Muscle layer of duodenum (tissue), 2 donors: ENCODE measurements at regions not wholly inside any gene's neighbourhood (a gene's known extent, or its start where the extent isn't known, plus 50 kb on each side); places are given as distances from the start of the nearest gene placed in this dataset.
"Not testable (repeated sequence)": the region's sequence is repeated elsewhere in the genome, so short reads cannot be mapped to it uniquely, and the experiment has no call there.

Experiments used
- H3K27ac ChIP-seq: one replicate; pipeline ENCODE4 v1.7.0; 2013; ENCODE audit warnings: mild to moderate bottlenecking, low read length
- H3K27me3 ChIP-seq: one replicate; pipeline ENCODE4 v1.7.0; 2013; ENCODE audit warnings: low read depth, mild to moderate bottlenecking, control low read depth, low read length
- H3K36me3 ChIP-seq, 2 donors: one replicate each; pipeline ENCODE4 v1.7.0; 2013; ENCODE audit warnings: low read length in 2 of 2, control low read depth in 1 of 2, mild to moderate bottlenecking in 1 of 2; ENCODE audit not compliant: insufficient read depth in 2 of 2, control insufficient read depth in 1 of 2
- H3K4me1 ChIP-seq, 2 donors: one replicate each; pipeline ENCODE4 v1.7.0; 2013; ENCODE audit warnings: low read length in 2 of 2, mild to moderate bottlenecking in 2 of 2, control low read depth in 1 of 2, moderate library complexity in 1 of 2; ENCODE audit not compliant: insufficient read depth in 2 of 2, control insufficient read depth in 1 of 2
- H3K4me3 ChIP-seq, 2 donors: one replicate each; pipeline ENCODE4 v1.7.0; 2013; ENCODE audit warnings: low read length in 2 of 2, low read depth in 1 of 2, mild to moderate bottlenecking in 1 of 2
- H3K9me3 ChIP-seq, 2 donors: one replicate each; pipeline ENCODE4 v1.7.0; 2013; ENCODE audit warnings: low read length in 2 of 2, control low read depth in 1 of 2, mild to moderate bottlenecking in 1 of 2; ENCODE audit not compliant: control insufficient read depth in 1 of 2
- donor health status: healthy.

- no peak overlapping the region for H3K27ac ChIP-seq
- no peaks in the 10 kb centered on the region for H3K4me1 ChIP-seq
- no peaks in the 10 kb centered on the region for H3K9me3 ChIP-seq
- no peaks in the 10 kb centered on the region for H3K36me3 ChIP-seq
- H3K4me3 ChIP-seq = no peak overlapping the region
- H3K27me3 ChIP-seq = no peaks in the 10 kb centered on the region
Observed at GRCh38 chr2:45102579-45103117, 93.4 kb upstream of the SIX2 start.

- no peak overlapping the region for H3K4me3 ChIP-seq
- H3K9me3 ChIP-seq = no peaks in the 10 kb centered on the region
- H3K27me3 ChIP-seq = no peaks in the 10 kb centered on the region
- H3K4me1 ChIP-seq = no peaks in the 10 kb centered on the region
- no peaks in the 10 kb centered on the region for H3K36me3 ChIP-seq
- no peak overlapping the region for H3K27ac ChIP-seq
Observed at GRCh38 chr2:45102141-45102540, 92.9 kb upstream of the SIX2 start.

GRCh38 chr2:45096996-45097395 is 87.7 kb upstream of the SIX2 start:
- Histone ChIP-seq H3K9me3 (no peaks in the 10 kb centered on the region), H3K4me3 (no peak overlapping the region), H3K27me3 (no peaks in the 10 kb centered on the region), H3K36me3 (no peaks in the 10 kb centered on the region), H3K27ac (no peak overlapping the region), H3K4me1 (no peaks in the 10 kb centered on the region)

- H3K4me1 ChIP-seq, H3K4me3 ChIP-seq, H3K27me3 ChIP-seq, H3K36me3 ChIP-seq, H3K27ac ChIP-seq, H3K9me3 ChIP-seq: not testable (repeated sequence)
Observed at GRCh38 chr2:45096038-45096437, 86.8 kb upstream of the SIX2 start.

GRCh38 chr2:45093663-45094062 is 84.4 kb upstream of the SIX2 start:
- no peaks in the 10 kb centered on the region for H3K9me3 ChIP-seq
- no peaks in the 10 kb centered on the region for H3K27me3 ChIP-seq
- H3K27ac ChIP-seq = no peak overlapping the region
- H3K4me1 ChIP-seq = no peaks in the 10 kb centered on the region
- H3K36me3 ChIP-seq = no peaks in the 10 kb centered on the region
- no peak overlapping the region for H3K4me3 ChIP-seq

GRCh38 chr2:45093181-45093580 is 83.9 kb upstream of the SIX2 start:
- no peaks in the 10 kb centered on the region for H3K27me3 ChIP-seq
- no peak overlapping the region for H3K27ac ChIP-seq
- H3K9me3 ChIP-seq = no peaks in the 10 kb centered on the region

GRCh38 chr2:45089554-45090261 is 80.5 kb upstream of the SIX2 start:
- no peak overlapping the region for H3K4me3 ChIP-seq
- no peaks in the 10 kb centered on the region for H3K27me3 ChIP-seq
- no peaks in the 10 kb centered on the region for H3K9me3 ChIP-seq
- H3K36me3 ChIP-seq = no peaks in the 10 kb centered on the region
- H3K27ac ChIP-seq = no peak overlapping the region
- no peaks in the 10 kb centered on the region for H3K4me1 ChIP-seq

More at GRCh38 chr2:45093181-45093580, 83.9 kb upstream of the SIX2 start:
- Histone ChIP-seq H3K36me3 (no peaks in the 10 kb centered on the region), H3K4me3 (no peak overlapping the region), H3K4me1 (no peaks in the 10 kb centered on the region)

- H3K9me3 ChIP-seq = no peaks in the 10 kb centered on the region
- H3K27me3 ChIP-seq = no peaks in the 10 kb centered on the region
- no peak overlapping the region for H3K4me3 ChIP-seq
- H3K36me3 ChIP-seq = no peaks in the 10 kb centered on the region
- H3K27ac ChIP-seq = no peak overlapping the region
- H3K4me1 ChIP-seq = no peaks in the 10 kb centered on the region
Observed at GRCh38 chr2:45085487-45085886, 76.2 kb upstream of the SIX2 start.

GRCh38 chr2:45084361-45085020 is 75.2 kb upstream of the SIX2 start:
- Histone ChIP-seq H3K27me3 (no peaks in the 10 kb centered on the region), H3K4me1 (no peaks in the 10 kb centered on the region), H3K4me3 (no peak overlapping the region), H3K36me3 (no peaks in the 10 kb centered on the region), H3K27ac (no peak overlapping the region), H3K9me3 (no peaks in the 10 kb centered on the region)

GRCh38 chr2:45083175-45083574 is 73.9 kb upstream of the SIX2 start:
- H3K27me3 ChIP-seq = no peaks in the 10 kb centered on the region
- no peak overlapping the region for H3K27ac ChIP-seq
- no peaks in the 10 kb centered on the region for H3K9me3 ChIP-seq
- H3K4me3 ChIP-seq = no peak overlapping the region
- no peaks in the 10 kb centered on the region for H3K4me1 ChIP-seq
- H3K36me3 ChIP-seq = no peaks in the 10 kb centered on the region

- Histone ChIP-seq H3K27ac (no peak overlapping the region), H3K4me3 (no peak overlapping the region), H3K4me1 (no peaks in the 10 kb centered on the region), H3K9me3 (no peaks in the 10 kb centered on the region), H3K36me3 (no peaks in the 10 kb centered on the region), H3K27me3 (no peaks in the 10 kb centered on the region)
Observed at GRCh38 chr2:45074713-45075112, 65.5 kb upstream of the SIX2 start.
